NCI-H82 treated with DMSO at 0.1 percent for 48 hours (cell line): ENCODE measurements at regions not wholly inside any gene's neighbourhood (a gene's known extent, or its start where the extent isn't known, plus 50 kb on each side); places are given as distances from the start of the nearest gene placed in this dataset.
"Not testable (repeated sequence)": the region's sequence is repeated elsewhere in the genome, so short reads cannot be mapped to it uniquely, and the experiment has no call there.

Experiments
- DNase-seq: peaks from one replicate; lab custom pipeline; 2025; ENCODE audit not compliant: unreplicated experiment; lab: John Stamatoyannopoulos, UW

DNA sequence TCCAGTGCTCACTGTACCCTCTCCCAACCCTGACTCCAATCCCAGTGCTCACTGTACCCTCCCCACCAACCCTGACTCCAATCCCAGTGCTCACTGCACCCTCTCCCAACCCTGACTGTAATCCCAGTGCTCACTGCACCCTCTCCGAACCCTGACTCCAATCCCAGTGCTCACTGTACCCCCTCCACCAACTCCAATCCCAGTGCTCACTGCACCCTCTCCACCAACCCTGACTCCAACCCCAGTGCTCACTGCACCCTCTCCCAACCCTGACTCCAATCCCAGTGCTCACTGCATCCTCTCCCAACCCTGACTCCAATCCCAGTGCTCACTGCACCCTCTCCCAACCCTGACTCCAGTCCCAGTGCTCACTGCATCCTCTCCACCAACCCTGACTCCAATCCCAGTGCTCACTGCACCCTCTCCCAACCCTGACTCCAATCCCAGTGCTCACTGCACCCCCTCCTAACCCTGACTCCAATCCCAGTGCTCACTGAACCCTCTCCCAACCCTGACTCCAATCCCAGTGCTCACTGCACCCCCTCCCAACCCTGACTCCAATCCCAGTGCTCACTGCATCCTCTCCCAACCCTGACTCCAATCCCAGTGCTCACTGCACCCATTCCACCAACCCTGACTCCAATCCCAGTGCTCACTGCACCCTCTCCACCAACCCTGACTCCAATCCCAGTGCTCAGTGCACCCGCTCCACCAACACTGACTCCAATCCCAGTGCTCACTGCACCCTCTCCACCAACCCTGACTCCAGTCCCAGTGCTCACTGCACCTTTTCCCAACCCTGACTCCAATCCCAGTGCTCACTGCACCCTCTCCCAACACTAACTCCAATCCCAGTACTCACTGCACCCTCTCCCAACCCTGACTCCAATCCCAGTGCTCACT, 136.3 kb upstream of the ZNF618 start:
- DNase-seq: not testable (repeated sequence)

DNA sequence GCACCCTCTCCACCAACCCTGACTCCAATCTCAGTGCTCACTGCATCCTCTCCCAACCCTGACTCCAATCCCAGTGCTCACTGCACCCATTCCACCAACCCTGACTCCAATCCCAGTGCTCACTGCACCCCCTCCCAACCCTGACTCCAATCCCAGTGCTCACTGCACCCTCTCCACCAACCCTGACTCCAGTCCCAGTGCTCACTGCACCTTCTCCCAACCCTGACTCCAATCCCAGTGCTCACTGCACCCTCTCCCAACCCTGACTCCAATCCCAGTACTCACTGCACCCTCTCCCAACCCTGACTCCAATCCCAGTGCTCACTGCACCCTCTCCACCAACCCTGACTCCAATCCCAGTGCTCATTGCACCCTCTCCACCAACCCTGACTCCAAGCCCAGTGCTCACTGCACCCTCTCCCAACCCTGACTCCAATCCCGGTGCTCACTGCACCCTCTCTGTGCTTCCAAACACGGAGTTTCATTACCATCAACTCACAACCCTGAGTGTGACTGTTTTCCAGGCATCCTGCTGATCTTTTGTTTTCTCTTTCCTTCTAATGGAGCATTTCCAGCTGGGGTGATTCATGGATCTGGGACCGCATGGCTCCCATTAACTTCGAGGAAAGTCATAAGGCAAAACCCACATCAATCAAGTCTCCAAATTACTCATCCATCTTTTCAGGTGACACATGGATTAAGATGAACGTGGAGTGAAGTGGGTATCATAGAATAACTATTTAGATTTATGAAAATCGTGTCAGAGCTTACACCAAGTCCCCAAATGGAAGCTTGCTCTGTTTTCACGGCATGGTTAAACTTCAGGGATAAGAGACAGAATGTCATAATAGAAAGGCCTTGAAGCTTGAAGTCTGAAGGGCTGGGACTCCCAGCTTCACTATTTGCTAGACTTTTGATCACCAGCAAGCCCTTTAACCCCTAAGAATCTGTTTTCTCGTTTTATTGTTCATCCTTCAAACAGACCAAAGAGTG, 135.3 kb upstream of the ZNF618 start:
- not testable (repeated sequence) for DNase-seq

DNA sequence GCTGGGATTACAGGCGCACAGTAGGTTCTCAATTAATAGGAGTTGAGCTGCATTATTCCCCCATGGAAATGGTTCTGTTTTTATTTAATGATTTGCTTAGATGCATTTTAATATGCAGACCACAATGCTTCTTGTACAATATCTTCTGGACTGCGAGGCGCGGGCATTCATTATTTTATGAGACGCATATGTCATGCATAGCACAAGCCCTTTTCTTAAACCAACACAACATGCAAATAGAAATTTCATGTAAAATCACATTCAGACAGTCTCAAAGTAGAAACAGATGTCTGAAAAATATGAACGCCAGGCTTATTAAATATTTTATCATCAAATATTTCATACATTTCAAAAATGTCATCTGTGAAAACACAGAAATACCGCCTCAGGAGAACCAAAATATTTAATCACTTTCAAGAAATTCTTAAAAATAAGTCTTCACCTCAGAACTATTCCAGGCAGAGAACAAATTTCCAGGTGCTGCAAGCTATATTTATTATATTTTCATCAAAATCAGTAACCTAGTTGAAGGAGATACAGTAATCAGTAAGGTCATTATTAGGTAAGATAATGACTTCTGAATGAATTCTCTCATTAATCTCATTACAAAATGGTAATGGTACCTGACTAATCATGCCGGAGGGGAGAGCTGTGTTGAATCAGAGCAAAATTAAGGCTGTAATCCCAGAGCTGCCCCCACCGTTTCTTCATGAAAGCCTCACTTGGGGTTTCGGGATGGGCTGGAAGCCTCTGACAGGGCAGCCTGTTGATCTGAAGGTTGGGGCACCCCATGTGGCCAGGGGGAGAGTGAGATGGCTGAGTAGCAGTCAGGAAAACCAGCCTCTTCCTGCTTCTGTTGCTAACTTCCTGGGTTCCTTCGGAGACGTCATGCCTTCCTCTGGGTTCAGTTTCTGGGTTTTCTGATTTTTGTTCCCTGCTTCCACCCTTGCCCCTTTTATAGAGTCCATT, 133.9 kb upstream of the ZNF618 start:
- no peak for DNase-seq

DNA sequence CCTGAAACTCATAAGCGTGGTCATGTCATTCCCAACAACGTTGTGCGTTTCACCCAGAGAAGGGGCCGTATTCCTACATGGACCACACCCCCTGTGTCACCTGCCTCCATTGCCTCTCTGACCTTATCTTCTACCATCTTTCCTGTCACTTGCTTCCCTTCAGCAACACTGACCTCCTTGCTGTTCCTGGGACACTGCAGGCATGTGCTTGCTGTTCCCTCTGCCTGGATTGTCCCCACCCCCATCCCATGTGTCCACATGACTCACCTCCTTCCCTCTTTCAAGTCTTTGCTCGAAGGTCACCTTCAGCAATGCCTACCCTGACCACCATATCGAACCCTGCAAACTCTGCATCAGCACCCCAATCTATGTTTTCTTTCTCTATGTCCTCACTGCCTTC, 133.2 kb upstream of the ZNF618 start:
- no peak for DNase-seq

DNA sequence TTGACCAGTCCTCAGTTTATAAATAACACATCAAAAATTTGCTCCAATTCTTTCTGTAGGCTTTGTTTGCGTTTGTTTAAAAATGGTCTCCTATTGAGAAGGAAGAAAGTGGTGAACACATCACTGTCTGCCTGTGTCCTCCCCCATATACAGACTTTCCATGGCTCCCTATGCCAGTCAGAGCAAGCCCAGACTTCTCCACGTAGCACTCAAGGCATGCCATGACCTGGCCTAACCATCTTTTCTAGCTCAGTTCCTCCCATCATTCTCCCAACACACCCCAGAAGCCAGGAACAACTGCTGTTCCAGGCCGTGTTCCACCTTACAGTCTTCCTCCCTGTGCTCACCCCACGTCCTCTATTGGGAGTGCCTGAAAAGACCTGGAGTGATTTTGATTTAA, 129.6 kb upstream of the ZNF618 start:
- no peak for DNase-seq

DNA sequence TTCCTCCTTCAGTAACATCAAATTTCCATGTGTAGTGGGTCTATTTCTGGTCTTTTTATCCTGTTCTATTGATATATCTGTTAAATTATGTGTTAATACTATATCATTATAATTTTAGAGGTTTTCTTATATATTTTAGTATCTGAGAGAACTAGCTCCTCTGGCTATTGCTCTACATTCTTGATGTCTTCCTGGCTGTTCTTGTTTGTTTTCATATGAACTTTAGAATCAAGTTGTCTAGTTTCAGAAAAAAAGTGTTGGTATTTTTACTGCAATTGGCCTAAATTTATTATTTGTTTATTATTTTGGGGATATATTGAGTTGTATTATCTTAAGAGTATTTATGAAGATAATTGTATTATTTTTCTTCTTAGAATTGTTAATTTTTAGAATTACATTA, 128.0 kb upstream of the ZNF618 start:
- DNase-seq: no peak

DNA sequence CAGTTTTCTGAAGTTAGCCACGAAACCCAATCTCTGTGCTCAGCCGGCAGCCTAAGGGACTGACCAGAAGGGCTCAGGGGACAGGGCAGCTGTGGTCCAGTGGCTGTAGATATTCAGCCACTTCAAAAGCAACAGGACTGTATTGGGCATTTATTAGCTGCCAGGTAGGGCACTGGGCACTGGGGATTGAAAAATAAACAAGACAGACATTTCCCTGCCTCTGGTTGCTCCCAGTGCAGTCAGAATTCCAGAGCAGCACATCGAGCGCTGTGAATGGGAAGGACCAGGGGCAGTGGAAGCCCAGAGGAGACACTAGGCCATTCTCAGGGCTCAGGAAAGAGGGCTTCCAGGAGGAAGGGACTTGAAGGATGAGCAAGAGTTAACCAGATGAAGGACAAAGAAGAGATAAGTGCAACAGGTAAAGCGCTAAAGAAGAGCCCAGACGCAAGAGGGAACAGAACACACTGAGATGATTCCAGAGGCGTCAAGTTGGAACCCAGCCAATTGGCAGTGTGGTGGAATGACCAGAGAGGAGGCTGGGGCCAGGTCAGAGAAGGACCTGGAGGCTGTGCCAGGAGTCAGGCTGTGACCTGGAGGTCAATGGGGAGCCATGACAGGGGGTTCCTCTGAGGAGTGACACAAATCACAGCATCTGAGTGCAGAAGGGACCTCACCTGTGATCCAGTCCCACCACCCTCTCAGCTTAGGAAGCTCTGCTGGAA, 122.5 kb upstream of the ZNF618 start:
- DNase-seq: no peak

DNA sequence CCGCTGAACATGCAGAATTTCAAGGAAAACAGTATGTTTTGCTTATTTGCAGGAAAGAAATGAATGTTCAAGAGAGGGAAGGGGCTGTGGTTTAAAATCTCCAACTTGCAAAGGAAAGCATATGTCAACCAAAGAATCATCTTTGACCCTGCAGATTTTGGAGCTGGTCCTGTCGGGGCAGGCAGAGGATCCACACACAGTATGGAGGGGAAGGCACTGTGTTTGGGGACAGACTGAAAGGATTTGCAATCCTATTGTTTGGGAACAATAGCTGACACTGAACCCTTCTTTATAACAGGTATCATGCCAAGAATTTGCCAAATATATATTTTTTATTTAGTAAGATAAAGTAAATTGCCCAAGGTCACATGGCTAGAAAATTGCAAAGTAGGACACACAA, 121.4 kb upstream of the ZNF618 start:
- no peak for DNase-seq

DNA sequence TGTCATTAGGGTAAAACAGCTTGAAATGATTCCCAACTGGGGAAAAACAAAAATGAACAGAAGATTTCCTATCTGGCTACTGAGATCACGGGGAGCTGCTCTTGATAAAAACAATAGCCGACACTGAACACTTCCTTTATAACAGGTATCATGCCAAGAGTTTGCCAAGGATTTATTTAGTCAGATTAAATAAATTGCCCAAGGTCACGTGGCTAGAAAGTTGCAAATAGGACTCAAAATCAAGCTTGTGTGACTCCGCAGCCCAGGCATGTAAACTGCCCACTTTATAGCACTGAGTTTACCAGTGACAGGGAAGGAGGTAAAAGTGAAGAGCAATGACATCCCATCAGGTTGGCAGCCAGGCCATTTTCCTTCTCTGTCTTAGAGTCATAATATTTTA, 120.7 kb upstream of the ZNF618 start:
- no peak for DNase-seq

DNA sequence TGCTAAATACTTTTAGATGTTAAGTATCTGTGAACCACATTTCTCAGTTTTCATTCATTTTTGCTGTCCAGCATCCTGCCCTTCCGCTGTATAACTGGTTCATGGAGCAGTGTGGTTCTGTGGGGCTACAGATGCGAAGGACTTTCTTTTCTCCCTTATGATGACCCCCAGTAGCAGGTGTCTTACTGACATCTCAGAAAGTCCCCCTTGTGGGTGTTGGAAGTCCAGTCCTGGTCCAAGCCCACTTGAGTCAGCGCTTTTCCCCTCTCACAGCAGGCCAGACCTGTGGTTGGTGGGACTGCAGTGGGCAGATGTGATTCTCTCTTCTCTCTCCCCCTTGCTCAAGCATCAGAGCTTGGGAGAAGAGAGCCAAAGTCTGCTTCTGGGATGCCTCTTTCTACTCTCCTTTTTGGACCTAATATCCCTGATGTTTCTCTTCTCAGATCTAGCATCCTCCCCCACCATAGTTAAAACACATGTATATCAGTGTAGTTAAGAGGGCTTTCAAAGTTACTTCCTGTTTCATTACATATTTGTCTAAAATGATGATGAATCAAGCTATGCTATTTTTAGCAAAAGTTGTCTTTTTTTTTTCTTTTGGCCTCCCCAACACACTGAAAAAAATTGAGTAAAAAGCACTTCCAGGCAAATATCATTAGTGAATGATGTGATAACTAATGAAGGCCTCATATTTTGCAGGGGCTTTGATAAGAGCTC, 119.5 kb upstream of the ZNF618 start:
- no peak for DNase-seq

DNA sequence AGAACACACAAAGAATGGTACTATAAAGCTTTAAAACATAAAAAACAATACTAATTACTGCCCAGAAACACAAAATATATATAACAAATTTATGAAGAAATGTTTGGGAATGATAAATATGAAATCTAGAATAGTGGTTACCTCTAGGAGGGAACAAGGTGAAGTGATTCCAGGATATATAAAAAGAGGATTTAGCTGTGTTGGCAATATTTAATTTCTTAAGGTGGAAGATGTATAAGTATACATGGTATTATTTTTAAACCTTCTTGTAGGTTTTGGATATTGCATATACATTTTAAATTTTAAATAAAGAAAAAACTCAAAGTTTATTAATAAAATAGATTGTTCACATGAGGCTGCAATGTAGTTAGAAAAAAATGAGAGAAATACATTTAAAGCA, 112.7 kb upstream of the ZNF618 start:
- no peak for DNase-seq

DNA sequence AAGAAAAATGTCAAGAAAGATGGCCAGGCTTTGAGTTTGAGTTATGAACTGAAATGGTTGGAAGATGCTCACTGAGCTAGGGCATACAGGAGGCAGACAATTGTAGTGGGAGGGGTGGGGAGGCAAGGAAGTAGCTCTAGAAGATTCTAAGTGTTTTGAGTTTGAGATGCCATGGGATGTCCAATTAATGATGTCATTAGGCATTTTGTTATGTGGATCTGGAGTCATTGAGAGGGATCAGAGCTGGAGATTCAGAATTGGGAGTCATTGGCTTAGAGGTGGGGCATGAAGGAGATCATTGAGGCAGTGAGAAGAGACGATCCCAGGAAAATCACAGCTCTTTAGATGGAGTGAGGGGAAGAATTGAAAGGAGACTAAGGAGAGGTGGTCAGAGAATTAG, 111.5 kb upstream of the ZNF618 start:
- no peak for DNase-seq

DNA sequence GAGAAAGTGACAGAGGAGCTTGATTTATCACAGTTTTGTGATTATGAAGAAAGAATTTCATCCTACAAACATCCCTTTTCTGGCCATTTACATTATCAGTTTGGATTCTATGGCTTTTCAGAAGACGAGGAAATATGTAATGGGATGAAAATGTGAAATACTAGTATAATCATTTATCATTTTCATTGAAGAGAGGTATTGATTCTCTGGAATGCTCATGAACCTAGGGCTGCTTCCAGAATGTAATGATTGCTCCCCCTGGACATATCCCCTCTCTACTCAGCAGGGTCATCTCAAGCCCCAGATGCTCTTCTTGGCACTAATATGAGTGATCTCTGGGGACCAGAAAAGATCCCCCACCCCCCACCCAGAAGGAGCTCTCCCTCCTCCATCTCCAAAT, 106.7 kb upstream of the ZNF618 start:
- DNase-seq: no peak

DNA sequence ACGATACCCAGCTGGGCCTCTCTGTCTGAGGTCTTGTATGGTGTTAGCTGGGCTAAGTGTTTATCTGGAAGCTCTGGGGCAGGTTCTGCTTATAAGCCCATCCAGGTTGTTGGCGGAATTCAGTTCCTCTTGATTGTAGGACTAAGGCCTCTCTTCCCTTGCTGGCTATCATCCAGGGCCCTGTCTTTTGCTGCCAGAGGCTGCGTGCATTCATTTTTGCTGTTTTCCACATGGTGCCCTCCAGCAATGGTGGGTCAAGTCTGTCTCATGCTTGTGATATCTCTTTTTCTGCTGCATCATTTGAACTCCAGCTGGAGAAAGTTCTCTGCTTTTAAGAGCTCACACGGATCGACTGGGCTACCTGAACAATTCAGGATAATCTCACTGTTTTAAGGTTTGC, 105.7 kb upstream of the ZNF618 start:
- no peak for DNase-seq

DNA sequence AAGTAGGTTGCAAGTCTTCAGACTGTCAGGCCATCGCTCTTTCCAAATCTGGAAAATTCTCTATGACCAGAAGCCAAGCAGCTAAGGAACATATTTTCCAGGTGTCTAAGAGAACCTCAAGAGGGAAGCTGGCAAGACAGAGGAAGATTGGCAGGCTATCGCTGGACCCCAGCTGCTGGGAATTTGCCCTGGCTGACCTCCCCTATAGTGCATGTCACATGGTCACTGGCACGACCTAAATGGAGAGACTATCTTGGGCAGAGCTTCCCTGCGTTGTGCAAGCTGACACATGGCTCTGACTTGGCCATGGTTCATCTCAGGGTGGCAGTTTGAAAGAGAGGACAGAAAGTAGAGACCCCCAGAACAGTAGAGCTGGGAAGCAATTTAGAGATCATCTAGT, 104.9 kb upstream of the ZNF618 start:
- no peak for DNase-seq

DNA sequence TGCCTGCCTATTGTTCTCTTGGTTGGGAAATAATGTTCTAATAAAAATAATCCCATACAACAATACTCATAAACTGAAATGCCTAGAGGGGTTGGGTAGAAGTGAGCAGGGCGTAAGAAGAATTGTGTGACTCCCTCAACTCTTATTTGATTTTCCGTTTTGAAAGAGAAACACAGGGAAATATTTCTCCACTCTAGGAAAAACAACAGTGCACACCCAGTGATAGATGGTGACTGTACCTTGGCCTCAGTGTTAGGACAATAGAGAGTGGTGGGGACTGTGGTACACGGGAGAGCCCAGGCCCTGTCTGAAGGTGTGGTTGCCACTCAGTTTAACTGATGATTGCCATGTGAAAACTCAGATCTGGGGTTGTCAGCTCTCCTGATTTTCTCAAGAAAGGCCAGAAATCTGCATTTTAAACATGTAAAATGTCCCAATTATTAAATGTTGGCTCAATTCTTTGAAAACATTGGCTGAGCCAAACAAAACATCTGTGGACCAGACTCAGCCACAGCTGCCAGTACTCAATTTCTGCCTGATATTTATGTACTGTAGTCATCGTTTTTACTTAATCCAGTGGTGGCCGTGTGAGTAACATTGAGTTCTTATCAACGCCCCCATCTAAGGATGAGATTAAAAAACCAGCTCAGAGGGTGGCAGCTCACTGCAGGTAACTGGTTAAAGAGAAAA, 103.8 kb upstream of the ZNF618 start:
- DNase-seq: no peak

DNA sequence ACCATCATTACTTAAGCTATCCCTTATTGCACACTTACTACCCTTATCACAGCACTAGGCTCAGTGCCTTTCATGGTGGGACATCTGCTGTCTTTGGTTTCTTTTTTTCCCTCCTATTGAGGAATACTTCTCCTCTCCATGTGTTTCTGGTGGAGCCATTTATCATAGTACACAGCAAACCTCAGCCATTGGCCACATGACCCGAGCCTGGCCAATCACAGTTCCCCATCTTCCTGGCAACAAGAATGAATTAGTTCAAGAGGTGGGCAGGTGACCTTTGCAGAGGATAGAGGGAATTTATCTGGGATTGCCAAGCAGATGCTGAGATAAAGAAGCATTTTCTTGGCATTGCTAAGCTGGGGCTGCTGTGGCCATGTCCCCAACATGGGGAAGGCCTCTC, 101.1 kb upstream of the ZNF618 start:
- no peak for DNase-seq

DNA sequence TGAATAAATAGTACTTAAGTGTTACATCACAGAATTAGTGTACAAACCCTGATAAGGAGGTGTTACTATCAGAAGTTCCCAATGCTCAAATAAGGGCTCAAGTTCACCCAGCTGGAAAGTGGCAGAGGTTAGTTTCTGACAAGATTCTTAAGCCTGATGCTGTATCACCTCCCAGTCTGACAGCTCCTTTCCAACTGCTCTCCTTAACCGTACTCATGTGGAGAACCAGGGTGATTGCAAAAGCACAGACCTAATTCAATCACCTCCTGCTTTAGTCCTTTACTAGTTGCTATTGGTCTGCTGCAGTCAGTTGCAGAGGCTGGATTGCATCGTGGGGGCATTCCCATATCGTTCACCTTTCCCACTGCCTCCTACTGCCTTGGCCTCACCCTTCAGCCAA, 100.4 kb upstream of the ZNF618 start:
- no peak for DNase-seq

DNA sequence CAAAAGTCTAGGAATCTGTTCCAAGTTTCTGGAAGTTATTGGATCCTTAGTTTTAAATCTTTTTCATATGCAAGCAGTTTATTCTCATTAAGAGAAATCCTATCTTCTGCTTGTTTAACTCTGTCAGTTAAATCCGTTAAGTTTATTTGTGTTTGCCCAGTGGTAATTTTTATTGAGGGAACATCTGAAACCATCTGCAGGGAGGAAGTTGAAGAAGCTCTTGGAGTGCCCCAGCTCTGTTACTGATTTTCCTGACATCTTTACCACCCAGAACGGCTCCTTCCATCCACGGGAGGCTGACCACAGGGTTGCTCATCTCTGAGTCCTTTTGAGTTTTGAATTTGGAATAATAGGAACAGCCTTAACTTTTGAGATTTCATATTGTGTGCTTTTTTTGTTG, 99.9 kb upstream of the ZNF618 start:
- no peak for DNase-seq
